ENCODE measurements at regions not wholly inside any gene's neighbourhood (a gene's known extent, or its start where the extent isn't known, plus 50 kb on each side); places are given as distances from the start of the nearest gene placed in this dataset.

DNA sequence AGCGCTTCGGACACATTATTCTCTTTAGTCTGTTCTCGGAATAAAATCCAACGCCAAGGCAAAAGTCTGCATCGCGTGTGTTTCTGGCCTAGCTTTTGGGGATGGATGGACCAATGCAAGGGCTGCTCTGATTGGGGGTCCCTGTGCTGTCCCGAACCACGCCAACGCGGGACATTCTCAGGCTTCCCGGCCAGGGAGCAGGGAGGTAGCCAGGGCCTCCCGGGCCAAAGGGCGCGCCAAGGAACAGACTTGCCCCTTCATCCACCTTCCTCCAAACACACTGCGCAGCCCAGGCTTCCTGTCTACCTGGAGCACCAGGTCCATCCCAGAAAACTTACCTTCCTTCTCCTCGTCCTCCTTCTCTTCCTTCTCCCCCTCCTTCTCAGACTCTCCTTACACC is 113.0 kb upstream of the SELENOP start:
- Histone ChIP-seq H4K91ac (ENCODE audit: insufficient read length, low read depth, low read length) (no peak overlapping the region), H2AK5ac (ENCODE audit: insufficient read length, low read length) (no peak overlapping the region), H3K56ac (ENCODE audit: insufficient read length, low read depth, low read length) (no peak overlapping the region), H3K27ac (ENCODE audit: insufficient read length, low read depth, low read length) (no peak overlapping the region), H3K79me2 (ENCODE audit: insufficient read depth, low read length) (no peaks in the 10 kb centered on the region), H2BK5ac (ENCODE audit: insufficient read length, low read length) (no peak overlapping the region), H3K79me1 (ENCODE audit: insufficient read depth, low read depth, low read length, poor library complexity, severe bottlenecking) (no peaks in the 10 kb centered on the region), H2BK15ac (ENCODE audit: low read depth, low read length) (no peak overlapping the region), H2BK12ac (ENCODE audit: insufficient read length, low read depth, low read length) (no peak overlapping the region), H3K18ac (ENCODE audit: insufficient read length, low read depth, low read length) (no peak overlapping the region), H3K4me1 (ENCODE audit: insufficient read depth, low read length) (no peaks in the 10 kb centered on the region), H4K5ac (ENCODE audit: insufficient read length, low read depth, low read length) (no peak overlapping the region), H2BK120ac (ENCODE audit: low read depth, low read length, poor library complexity, severe bottlenecking) (no peak overlapping the region), H3K23ac (ENCODE audit: insufficient read length, low read depth, low read length) (no peak overlapping the region), H3T11ph (ENCODE audit: low read length) (no peak overlapping the region), H3K14ac (ENCODE audit: insufficient read depth, low read length) (no peak overlapping the region), H4K20me1 (ENCODE audit: control insufficient read depth, insufficient read depth, insufficient read length) (no peaks in the 10 kb centered on the region), H3K4me2 (ENCODE audit: insufficient read depth, insufficient read length, low read length) (no peak overlapping the region), H4K8ac (replicated peaks; ENCODE audit: insufficient read length, low read depth, low read length) (no peak overlapping the region), H3K27me3 (ENCODE audit: insufficient read depth, low read length) (no peaks in the 10 kb centered on the region), H3K9ac (ENCODE audit: extremely low read depth, insufficient read length, low read length) (no peak overlapping the region), H3K9me3 (ENCODE audit: control insufficient read depth, low read depth, low read length) (no peaks in the 10 kb centered on the region), H2BK20ac (ENCODE audit: low read depth, low read length, poor library complexity, severe bottlenecking) (no peak overlapping the region), H2AFZ (ENCODE audit: low read length) (no peak overlapping the region), H3K4ac (ENCODE audit: low read depth, low read length) (no peak overlapping the region), H3K23me2 (ENCODE audit: insufficient read length, low read depth, low read length, poor library complexity, severe bottlenecking) (no peaks in the 10 kb centered on the region)
- Mint-ChIP-seq H3K27me3 (ENCODE audit: low read depth) (peaks cover 3% of the 10 kb centered on the region), H3K27ac (no peak overlapping the region), H3K4me3 (no peak overlapping the region), H3K36me3 (ENCODE audit: insufficient read depth in 1 of 3, low read depth in 3 of 3) (no peaks in the 10 kb centered on the region), H3K4me1 (no peaks in the 10 kb centered on the region), H3K9me3 (peaks cover 7 to 8% of the 10 kb centered on the region in 2 experiments; a peak in 4 of 5 replicates)
- WGBS (ENCODE audit: extremely low coverage, insufficient read length, low lambda C conversion rate) = no CpG with 5 or more reads among the region's 16 CpGs
- TF ChIP-seq, protein P1, sequence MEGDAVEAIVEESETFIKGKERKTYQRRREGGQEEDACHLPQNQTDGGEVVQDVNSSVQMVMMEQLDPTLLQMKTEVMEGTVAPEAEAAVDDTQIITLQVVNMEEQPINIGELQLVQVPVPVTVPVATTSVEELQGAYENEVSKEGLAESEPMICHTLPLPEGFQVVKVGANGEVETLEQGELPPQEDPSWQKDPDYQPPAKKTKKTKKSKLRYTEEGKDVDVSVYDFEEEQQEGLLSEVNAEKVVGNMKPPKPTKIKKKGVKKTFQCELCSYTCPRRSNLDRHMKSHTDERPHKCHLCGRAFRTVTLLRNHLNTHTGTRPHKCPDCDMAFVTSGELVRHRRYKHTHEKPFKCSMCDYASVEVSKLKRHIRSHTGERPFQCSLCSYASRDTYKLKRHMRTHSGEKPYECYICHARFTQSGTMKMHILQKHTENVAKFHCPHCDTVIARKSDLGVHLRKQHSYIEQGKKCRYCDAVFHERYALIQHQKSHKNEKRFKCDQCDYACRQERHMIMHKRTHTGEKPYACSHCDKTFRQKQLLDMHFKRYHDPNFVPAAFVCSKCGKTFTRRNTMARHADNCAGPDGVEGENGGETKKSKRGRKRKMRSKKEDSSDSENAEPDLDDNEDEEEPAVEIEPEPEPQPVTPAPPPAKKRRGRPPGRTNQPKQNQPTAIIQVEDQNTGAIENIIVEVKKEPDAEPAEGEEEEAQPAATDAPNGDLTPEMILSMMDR (conservative IDR thresholded peaks at IDR 0.05) = no peak
- no peak for DNase-seq

Data from H9 (cell line).